IPS-18a (cell line): ENCODE measurements at regions not wholly inside any gene's neighbourhood (a gene's known extent, or its start where the extent isn't known, plus 50 kb on each side); places are given as distances from the start of the nearest gene placed in this dataset.

ENCODE experiments used
- H3K27ac ChIP-seq: one replicate; pipeline ENCODE4 v1.5.1; 2013; ENCODE audit warnings: low read length
- H3K27me3 ChIP-seq: one replicate; pipeline ENCODE4 v1.6.1; 2013; ENCODE audit warnings: mild to moderate bottlenecking, low read length; ENCODE audit not compliant: control insufficient read depth, insufficient read depth
- H3K36me3 ChIP-seq: one replicate; pipeline ENCODE4 v1.6.1; 2013; ENCODE audit warnings: low read depth, low read length; ENCODE audit not compliant: control insufficient read depth
- H3K4me1 ChIP-seq: one replicate; pipeline ENCODE4 v1.6.1; 2013; ENCODE audit warnings: low read depth, low read length; ENCODE audit not compliant: control insufficient read depth
- H3K4me3 ChIP-seq: one replicate; pipeline ENCODE4 v1.5.1; 2013; ENCODE audit warnings: low read length
- H3K9ac ChIP-seq: one replicate; pipeline ENCODE4 v1.6.1; 2013; ENCODE audit warnings: mild to moderate bottlenecking, low read length, moderate library complexity
- H3K9me3 ChIP-seq: one replicate; pipeline ENCODE4 v1.6.1; 2013; ENCODE audit warnings: low read depth, low read length; ENCODE audit not compliant: control insufficient read depth

- Histone ChIP-seq H3K4me3 (no peak overlapping the region), H3K27ac (no peak overlapping the region), H3K36me3 (no peaks in the 10 kb centered on the region), H3K4me1 (peaks cover 3% of the 10 kb centered on the region), H3K27me3 (no peaks in the 10 kb centered on the region), H3K9ac (no peak overlapping the region), H3K9me3 (no peaks in the 10 kb centered on the region)
Measured at GRCh38 chr11:109865548-109866186, 227.5 kb upstream of the ZC3H12C start.

GRCh38 chr11:109867784-109868183 lies 225.4 kb upstream of the ZC3H12C start:
- H3K9me3 ChIP-seq: no peaks in the 10 kb centered on the region
- H3K4me1 ChIP-seq: peaks cover 3% of the 10 kb centered on the region
- H3K4me3 ChIP-seq: no peak overlapping the region
- no peak overlapping the region for H3K9ac ChIP-seq
- H3K36me3 ChIP-seq: no peaks in the 10 kb centered on the region
- H3K27me3 ChIP-seq: no peaks in the 10 kb centered on the region
- H3K27ac ChIP-seq: no peak overlapping the region

GRCh38 chr11:109869536-109869935 lies 223.7 kb upstream of the ZC3H12C start:
- Histone ChIP-seq H3K9ac (no peak overlapping the region), H3K9me3 (no peaks in the 10 kb centered on the region), H3K27me3 (no peaks in the 10 kb centered on the region), H3K4me3 (no peak overlapping the region), H3K27ac (no peak overlapping the region), H3K36me3 (no peaks in the 10 kb centered on the region), H3K4me1 (no peaks in the 10 kb centered on the region)

- H3K27me3 ChIP-seq: no peaks in the 10 kb centered on the region
- no peaks in the 10 kb centered on the region for H3K4me1 ChIP-seq
- no peak overlapping the region for H3K27ac ChIP-seq
- no peaks in the 10 kb centered on the region for H3K36me3 ChIP-seq
- no peaks in the 10 kb centered on the region for H3K9me3 ChIP-seq
- H3K9ac ChIP-seq: no peak overlapping the region
- H3K4me3 ChIP-seq: no peak overlapping the region
Measured at GRCh38 chr11:109870297-109870696, 222.9 kb upstream of the ZC3H12C start.

- Histone ChIP-seq H3K27me3 (no peaks in the 10 kb centered on the region), H3K9ac (no peak overlapping the region), H3K9me3 (no peaks in the 10 kb centered on the region), H3K36me3 (no peaks in the 10 kb centered on the region), H3K4me1 (no peaks in the 10 kb centered on the region), H3K4me3 (no peak overlapping the region), H3K27ac (no peak overlapping the region)
Measured at GRCh38 chr11:109877043-109877442, 216.1 kb upstream of the ZC3H12C start.

- no peak overlapping the region for H3K4me3 ChIP-seq
- no peaks in the 10 kb centered on the region for H3K9me3 ChIP-seq
- no peaks in the 10 kb centered on the region for H3K27me3 ChIP-seq
- H3K9ac ChIP-seq: no peak overlapping the region
- H3K27ac ChIP-seq: no peak overlapping the region
- no peaks in the 10 kb centered on the region for H3K4me1 ChIP-seq
- H3K36me3 ChIP-seq: no peaks in the 10 kb centered on the region
Measured at GRCh38 chr11:109884501-109884900, 208.7 kb upstream of the ZC3H12C start.

- Histone ChIP-seq H3K4me3 (no peak overlapping the region), H3K9me3 (no peaks in the 10 kb centered on the region), H3K27ac (no peak overlapping the region), H3K4me1 (no peaks in the 10 kb centered on the region), H3K27me3 (no peaks in the 10 kb centered on the region), H3K36me3 (no peaks in the 10 kb centered on the region), H3K9ac (no peak overlapping the region)
Measured at GRCh38 chr11:109885006-109885405, 208.2 kb upstream of the ZC3H12C start.

- H3K27ac ChIP-seq: no peak overlapping the region
- H3K36me3 ChIP-seq: no peaks in the 10 kb centered on the region
- no peaks in the 10 kb centered on the region for H3K9me3 ChIP-seq
- no peak overlapping the region for H3K9ac ChIP-seq
- H3K4me3 ChIP-seq: no peak overlapping the region
- H3K27me3 ChIP-seq: no peaks in the 10 kb centered on the region
- no peaks in the 10 kb centered on the region for H3K4me1 ChIP-seq
Measured at GRCh38 chr11:109892321-109892794, 200.8 kb upstream of the ZC3H12C start.

- Histone ChIP-seq H3K4me3 (no peak overlapping the region), H3K4me1 (no peaks in the 10 kb centered on the region), H3K36me3 (no peaks in the 10 kb centered on the region), H3K9me3 (no peaks in the 10 kb centered on the region), H3K9ac (no peak overlapping the region), H3K27me3 (no peaks in the 10 kb centered on the region), H3K27ac (no peak overlapping the region)
Measured at GRCh38 chr11:109894242-109894641, 198.9 kb upstream of the ZC3H12C start.

GRCh38 chr11:109898592-109898991 lies 194.6 kb upstream of the ZC3H12C start:
- Histone ChIP-seq H3K4me3 (no peak overlapping the region), H3K4me1 (no peaks in the 10 kb centered on the region), H3K9ac (no peak overlapping the region), H3K9me3 (no peaks in the 10 kb centered on the region), H3K36me3 (no peaks in the 10 kb centered on the region), H3K27me3 (no peaks in the 10 kb centered on the region), H3K27ac (no peak overlapping the region)

- H3K36me3 ChIP-seq: no peaks in the 10 kb centered on the region
- no peak overlapping the region for H3K9ac ChIP-seq
- no peaks in the 10 kb centered on the region for H3K9me3 ChIP-seq
- no peaks in the 10 kb centered on the region for H3K4me1 ChIP-seq
- H3K27me3 ChIP-seq: no peaks in the 10 kb centered on the region
- H3K27ac ChIP-seq: no peak overlapping the region
- no peak overlapping the region for H3K4me3 ChIP-seq
Measured at GRCh38 chr11:109902764-109903433, 190.3 kb upstream of the ZC3H12C start.

- no peak overlapping the region for H3K9ac ChIP-seq
- H3K27ac ChIP-seq: no peak overlapping the region
- H3K4me3 ChIP-seq: no peak overlapping the region
- no peaks in the 10 kb centered on the region for H3K36me3 ChIP-seq
- H3K9me3 ChIP-seq: no peaks in the 10 kb centered on the region
- no peaks in the 10 kb centered on the region for H3K27me3 ChIP-seq
- no peaks in the 10 kb centered on the region for H3K4me1 ChIP-seq
Measured at GRCh38 chr11:109911488-109911887, 181.7 kb upstream of the ZC3H12C start.
